PC-3 (cell line): ENCODE measurements at regions not wholly inside any gene's neighbourhood (a gene's known extent, or its start where the extent isn't known, plus 50 kb on each side); places are given as distances from the start of the nearest gene placed in this dataset.

ENCODE experiments used
- ATAC-seq: fragments of 200-7000 bp; cut with Tn5 transposase; 2 replicates; pipeline ENCODE4 v1.9.1; 2020; ENCODE audit warnings: mild to moderate bottlenecking, moderate library complexity
- BruUV-seq: library from RNA; stranded (reverse); fragments of 400-500 nt; replicated peaks from 2 replicates; lab custom pipeline; 2021; lab: Mats Ljungman, UMichigan
- CTCF ChIA-PET: fragments of 300-600 bp; sonication (Branson Sonifier 250); formaldehyde crosslinking; loops from one replicate; lab custom pipeline; 2022; ENCODE audit warnings: antibody characterized with exemption; lab: Charles Lee
- POLR2A ChIA-PET: fragments of 300-600 bp; sonication (Branson Sonifier 250); formaldehyde crosslinking; loops from one replicate; lab custom pipeline; 2022; ENCODE audit warnings: antibody characterized with exemption; ENCODE audit not compliant: unreplicated experiment; lab: Charles Lee
- DNase-seq: peaks from one replicate; pipeline ENCODE4 v3.0.0-alpha.2; 2015
- H2AFZ ChIP-seq: fragments of 300-600 bp; sonication (generic); 2 replicates; pipeline ENCODE4 v1.6.0; 2016; ENCODE audit warnings: antibody characterized with exemption, low read length
- H3F3A ChIP-seq: fragments of 300-600 bp; sonication (generic); one replicate; pipeline ENCODE4 v1.6.0; 2017; ENCODE audit warnings: antibody characterized with exemption, low read length, control low read depth, mild to moderate bottlenecking; ENCODE audit not compliant: unreplicated experiment
- H3K27ac ChIP-seq: fragments of 300-600 bp; sonication (generic); 2 replicates; pipeline ENCODE4 v1.5.1; 2016; ENCODE audit warnings: mild to moderate bottlenecking, low read length
- H3K27me3 ChIP-seq: fragments of 300-600 bp; sonication (generic); 2 replicates; pipeline ENCODE4 v1.6.1; 2016; ENCODE audit warnings: low read length, mixed read lengths
- H3K36me3 ChIP-seq: fragments of 300-600 bp; sonication (generic); 2 replicates; pipeline ENCODE4 v1.6.1; 2016; ENCODE audit warnings: low read depth, mixed run types, low read length, mixed read lengths
- H3K4me1 ChIP-seq: fragments of 300-600 bp; sonication (generic); 2 replicates; pipeline ENCODE4 v1.5.1; 2016; ENCODE audit warnings: low read length; ENCODE audit not compliant: insufficient read depth
- H3K4me2 ChIP-seq: fragments of 300-600 bp; sonication (generic); 2 replicates; pipeline ENCODE4 v1.6.0; 2016; ENCODE audit warnings: low read length
- H3K4me3 ChIP-seq: fragments of 300-600 bp; sonication (generic); 2 replicates; pipeline ENCODE4 v1.5.1; 2016; ENCODE audit warnings: mild to moderate bottlenecking, low read length, mixed read lengths
- H3K79me2 ChIP-seq: fragments of 300-600 bp; sonication (generic); 2 replicates; pipeline ENCODE4 v1.6.1; 2017; ENCODE audit warnings: low read length, mixed read lengths
- H3K9ac ChIP-seq: fragments of 300-600 bp; sonication (generic); 2 replicates; pipeline ENCODE4 v1.6.0; 2016; ENCODE audit warnings: mild to moderate bottlenecking, low read length
- H3K9me2 ChIP-seq: fragments of 300-600 bp; sonication (generic); replicated peaks from 2 replicates; pipeline ENCODE4 v1.6.1; 2016; ENCODE audit warnings: mixed run types, low read length, mixed read lengths
- H3K9me3 ChIP-seq: fragments of 300-600 bp; sonication (generic); 2 replicates; pipeline ENCODE4 v1.6.1; 2016; ENCODE audit warnings: low read length, mixed read lengths
- H4K20me1 ChIP-seq: fragments of 300-600 bp; sonication (generic); 2 replicates; pipeline ENCODE4 v1.6.1; 2016; ENCODE audit warnings: low read length, mixed read lengths
- CTCF ChIP-seq: fragments of 300-600 bp; sonication (generic); conservative IDR thresholded peaks from 2 replicates; pipeline ENCODE4 v1.5.1; 2017; ENCODE audit warnings: antibody characterized with exemption, low read depth, mild to moderate bottlenecking, low read length
- EZH2 ChIP-seq: fragments of 300-600 bp; sonication (generic); IDR thresholded peaks from one replicate; pipeline ENCODE4 v1.6.1; 2017; ENCODE audit warnings: antibody characterized with exemption, mild to moderate bottlenecking, low read length; ENCODE audit not compliant: unreplicated experiment
- EZH2phosphoT487 ChIP-seq: fragments of 300-600 bp; sonication (generic); IDR thresholded peaks from 2 replicates; pipeline ENCODE4 v1.6.1; 2018; ENCODE audit warnings: mild to moderate bottlenecking, antibody characterized with exemption, low read length, borderline replicate concordance
- intact Hi-C: fragments of 100-400 bp; cut with micrococcal nuclease; formaldehyde crosslinking; loops from 2 replicates; pipeline ENCODE4 v1.9.0; 2023

DNA sequence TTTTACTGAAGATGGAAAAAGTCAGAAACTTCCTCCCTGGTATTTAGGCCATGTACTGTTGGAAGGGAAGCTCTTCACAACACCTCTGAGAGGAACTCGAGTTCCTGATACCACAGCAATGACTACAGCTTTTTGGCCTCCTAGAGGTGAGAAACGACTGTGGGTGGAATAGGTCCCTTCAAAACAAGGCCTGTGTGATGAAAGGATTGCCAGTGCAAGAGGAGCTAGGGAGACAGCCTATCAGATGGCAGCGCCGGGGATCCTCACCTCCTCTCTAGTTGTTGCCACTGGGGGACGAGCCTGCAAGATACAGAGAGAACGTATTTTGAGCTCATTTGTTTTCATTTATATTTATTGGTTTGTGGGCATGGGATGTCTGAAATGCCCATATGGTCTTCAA is 187.8 kb upstream of the KCND3 start:
- no peak for ATAC-seq
- Histone ChIP-seq H3K9me2 (no peaks in the 10 kb centered on the region), H3K79me2 (no peaks in the 10 kb centered on the region), H3K36me3 (no peaks in the 10 kb centered on the region), H3K4me1 (no peaks in the 10 kb centered on the region), H3K27ac (no peak overlapping the region), H2AFZ (no peak overlapping the region), H3F3A (no peaks in the 10 kb centered on the region), H3K9ac (no peak overlapping the region), H3K27me3 (peaks cover 9% of the 10 kb centered on the region; the same call in 1 of the 2 replicates), H3K4me3 (no peak overlapping the region), H4K20me1 (no peaks in the 10 kb centered on the region), H3K4me2 (no peak overlapping the region), H3K9me3 (no peaks in the 10 kb centered on the region)
- no peak for DNase-seq
- POLR2A ChIA-PET, result no interaction called here
- CTCF ChIA-PET, result no interaction called here
- TF ChIP-seq EZH2, result no peak
- no peak for TF ChIP-seq EZH2phosphoT487
- TF ChIP-seq CTCF, result no peak
- no TSS peak for BruUV-seq
- intact Hi-C loops, result no loop called here

DNA sequence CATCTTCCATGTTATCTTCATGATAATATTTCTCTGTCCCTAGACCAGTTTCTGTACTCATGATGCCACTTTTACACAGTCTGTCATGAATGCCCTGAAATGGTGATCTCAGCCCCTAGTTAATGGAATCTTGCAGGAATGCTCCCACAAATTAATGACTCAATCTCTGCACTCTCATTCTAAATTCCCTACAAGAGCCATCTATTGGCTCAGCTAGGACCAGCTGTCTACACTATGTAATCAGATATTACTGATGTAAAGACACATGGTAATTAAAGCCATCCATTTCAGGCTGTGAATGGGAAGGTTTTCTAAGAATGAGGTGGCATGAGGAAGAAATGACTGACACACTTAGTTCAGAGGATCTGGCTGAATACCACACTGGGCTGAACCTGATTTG is 199.1 kb upstream of the KCND3 start:
- Histone ChIP-seq H4K20me1 (no peaks in the 10 kb centered on the region), H3K4me1 (no peaks in the 10 kb centered on the region), H3K9me3 (no peaks in the 10 kb centered on the region), H3F3A (no peaks in the 10 kb centered on the region), H3K9ac (no peak overlapping the region), H3K27ac (no peak overlapping the region), H3K36me3 (no peaks in the 10 kb centered on the region), H2AFZ (no peak overlapping the region), H3K4me2 (no peak overlapping the region), H3K9me2 (no peaks in the 10 kb centered on the region), H3K27me3 (peaks cover 40% of the 10 kb centered on the region; the same call in 1 of the 2 replicates), H3K79me2 (no peaks in the 10 kb centered on the region), H3K4me3 (no peak overlapping the region)
- ChIA-PET CTCF (no interaction called here), POLR2A (no interaction called here)
- no TSS peak for BruUV-seq
- DNase-seq (no peak), ATAC-seq (no peak)
- intact Hi-C loops, result no loop called here
- TF ChIP-seq EZH2phosphoT487, result no peak
- TF ChIP-seq EZH2, result no peak
- TF ChIP-seq CTCF, result no peak

DNA sequence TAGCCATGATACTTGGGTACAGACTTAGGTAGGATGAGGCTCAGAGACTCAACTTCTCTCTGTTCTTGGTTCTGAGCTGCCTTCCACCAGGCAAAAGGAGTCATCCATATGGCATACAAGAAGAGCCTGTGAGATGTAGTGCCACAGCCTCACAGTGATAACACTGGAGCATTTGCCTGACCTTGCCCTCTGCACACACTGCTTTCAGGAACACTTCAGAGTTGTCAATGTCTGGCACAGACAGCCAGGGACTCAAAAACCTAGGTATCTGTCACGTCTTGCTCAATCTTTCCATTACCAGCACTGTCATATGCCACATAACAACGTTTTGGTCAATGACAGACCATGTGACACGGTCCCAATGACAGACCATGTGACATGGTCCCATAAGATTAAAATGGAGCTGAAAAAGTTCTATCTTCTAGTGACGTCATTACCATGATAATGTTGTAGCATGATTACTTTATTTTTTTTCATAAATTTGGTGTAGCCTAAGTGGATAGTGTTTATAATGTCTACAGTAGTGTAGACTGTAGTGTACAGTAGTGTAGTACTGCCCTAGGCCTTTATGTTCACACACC is 199.9 kb upstream of the CTTNBP2NL start:
- ATAC-seq (no peak), DNase-seq (no peak)
- no peak overlapping the region for H3K4me2 ChIP-seq
- H4K20me1 ChIP-seq, result no peaks in the 10 kb centered on the region
- H3K27ac ChIP-seq, result no peak overlapping the region
- H3K9me3 ChIP-seq, result no peaks in the 10 kb centered on the region
- H3F3A ChIP-seq, result no peaks in the 10 kb centered on the region
- TF ChIP-seq CTCF (no peak), EZH2phosphoT487 (no peak), EZH2 (no peak)
- no peaks in the 10 kb centered on the region for H3K4me1 ChIP-seq
- no peaks in the 10 kb centered on the region for H3K79me2 ChIP-seq
- ChIA-PET POLR2A (no interaction called here), CTCF (no interaction called here)
- H3K9me2 ChIP-seq, result no peaks in the 10 kb centered on the region
- no peak overlapping the region for H3K4me3 ChIP-seq
- H3K36me3 ChIP-seq, result no peaks in the 10 kb centered on the region
- intact Hi-C loops, result no loop called here
- H2AFZ ChIP-seq, result no peak overlapping the region
- peaks cover 16% of the 10 kb centered on the region; the same call in 1 of the 2 replicates for H3K27me3 ChIP-seq
- H3K9ac ChIP-seq, result no peak overlapping the region
- BruUV-seq, result no TSS peak
